ENCODE measurements at regions not wholly inside any gene's neighbourhood (a gene's known extent, or its start where the extent isn't known, plus 50 kb on each side); places are given as distances from the start of the nearest gene placed in this dataset.

- TF ChIP-seq IRF9 (tag; IDR thresholded peaks at IDR 0.05) (no peak), ZNF699 (CRISPR knock-in tag; IDR thresholded peaks at IDR 0.05; ENCODE audit: insufficient replicate concordance) (no peak), CREB1 (IDR thresholded peaks at IDR 0.05) (no peak), CREB1 (CRISPR knock-in tag; IDR thresholded peaks at IDR 0.05) (no peak), ESRRA (IDR thresholded peaks at IDR 0.05; ENCODE audit: borderline replicate concordance, low read depth) (no peak), NONO (IDR thresholded peaks at IDR 0.05; ENCODE audit: low read depth in 2 of 2, low read length in 1 of 2) (no peak), NFIC (IDR thresholded peaks at IDR 0.05) (no peak), POLR2AphosphoS5 (IDR thresholded peaks at IDR 0.05; ENCODE audit: control insufficient read depth, insufficient read depth, low read depth, low read length) (no peak), CBFB (CRISPR knock-in tag; IDR thresholded peaks at IDR 0.05) (no peak), CTCF (IDR thresholded peaks at IDR 0.05 in 2 of 3, conservative IDR thresholded peaks at IDR 0.05 in 1 of 3; ENCODE audit: insufficient read depth in 2 of 3, low read depth in 1 of 3, low read length in 3 of 3) (no peak), BRF2 (IDR thresholded peaks at IDR 0.05; ENCODE audit: borderline replicate concordance, insufficient read depth, insufficient read length) (no peak), SRF (CRISPR knock-in tag; IDR thresholded peaks at IDR 0.05) (no peak), AFF1 (IDR thresholded peaks at IDR 0.05; ENCODE audit: low read depth in 1 of 2, partially characterized antibody in 2 of 2) (no peak), THAP12 (CRISPR knock-in tag; IDR thresholded peaks at IDR 0.05) (no peak)
Observed at GRCh38 chrX:110512341-110512740, 153.7 kb downstream of the RTL9 start.
